Left ventricle myocardium inferior (tissue), 1 donor: ENCODE measurements at regions not wholly inside any gene's neighbourhood (a gene's known extent, or its start where the extent isn't known, plus 50 kb on each side); places are given as distances from the start of the nearest gene placed in this dataset.

Experiments
- DNase-seq: peaks from one replicate; pipeline ENCODE4 v3.0.0-alpha.2; 2020
- H3K27ac ChIP-seq: fragments of 200-600 bp; replicated peaks from 2 replicates; pipeline ENCODE4 v1.8.0; 2021
- H3K27me3 ChIP-seq: fragments of 200-600 bp; 2 replicates; pipeline ENCODE4 v1.8.0; 2021; ENCODE audit warnings: low read depth
- H3K36me3 ChIP-seq: fragments of 200-600 bp; 2 replicates; pipeline ENCODE4 v1.8.0; 2021
- H3K4me1 ChIP-seq: fragments of 200-600 bp; 2 replicates; pipeline ENCODE4 v1.8.0; 2021
- H3K4me3 ChIP-seq: fragments of 200-600 bp; 2 replicates; pipeline ENCODE4 v1.8.0; 2021; ENCODE audit warnings: mild to moderate bottlenecking, moderate library complexity
- H3K9me3 ChIP-seq: fragments of 200-600 bp; replicated peaks from 2 replicates; pipeline ENCODE4 v1.8.0; 2021
- intact Hi-C: fragments of 100-400 bp; cut with micrococcal nuclease; formaldehyde crosslinking; loops from one replicate; pipeline ENCODE4 v1.11.0; 2022
- TF ChIP-seq, protein P1 (sequence below): fragments of 200-600 bp; IDR thresholded peaks from 2 replicates; pipeline ENCODE4 v1.8.0; 2021; ENCODE audit warnings: antibody characterized with exemption, mild to moderate bottlenecking, borderline replicate concordance
- donor health status: DM: no; HTN: yes; CAD: no; lungs with severe emphysema.

DNA sequence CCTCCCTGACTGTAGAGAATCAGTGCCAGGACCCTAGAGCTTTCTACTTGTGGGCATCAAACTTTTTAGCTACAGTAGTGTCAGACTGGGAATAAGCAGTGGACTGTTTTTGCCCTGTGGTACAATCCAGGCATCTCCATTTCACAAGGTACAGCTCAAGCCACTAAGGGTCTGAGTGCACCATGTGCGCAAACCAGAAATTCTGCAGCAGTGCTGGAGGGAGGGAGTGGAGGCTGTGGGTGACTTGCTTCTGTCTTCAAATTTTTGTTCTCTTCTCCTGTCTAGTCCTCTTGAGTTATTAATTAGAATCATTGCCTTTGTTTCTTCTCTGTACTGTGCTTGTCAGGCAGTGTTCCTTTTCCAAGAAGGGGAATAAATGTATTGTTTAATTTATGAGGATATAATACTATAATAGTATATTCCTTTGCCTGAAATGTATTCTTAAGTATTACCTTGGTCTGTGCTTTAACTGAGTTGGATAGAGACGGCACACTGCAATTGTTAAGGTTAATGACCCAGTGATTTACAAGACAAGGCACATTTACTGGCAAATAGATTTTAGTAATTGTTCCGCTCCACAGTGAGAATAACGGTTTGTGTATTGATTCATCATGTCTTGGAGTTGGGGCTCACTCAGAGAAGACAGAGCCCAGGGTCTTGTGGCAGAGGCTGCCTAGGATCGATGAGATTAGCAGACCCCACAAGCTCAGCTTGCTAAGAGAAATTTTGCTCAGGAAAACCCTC is 390.6 kb upstream of the CFAP20DC start:
- Histone ChIP-seq H3K27me3 (no peaks in the 10 kb centered on the region), H3K36me3 (no peaks in the 10 kb centered on the region), H3K27ac (no peak overlapping the region), H3K4me1 (peaks cover 18% of the 10 kb centered on the region), H3K4me3 (no peak overlapping the region), H3K9me3 (no peaks in the 10 kb centered on the region)
- DNase-seq, result no peak
- intact Hi-C loops, result no loop called here
- TF ChIP-seq, protein P1, sequence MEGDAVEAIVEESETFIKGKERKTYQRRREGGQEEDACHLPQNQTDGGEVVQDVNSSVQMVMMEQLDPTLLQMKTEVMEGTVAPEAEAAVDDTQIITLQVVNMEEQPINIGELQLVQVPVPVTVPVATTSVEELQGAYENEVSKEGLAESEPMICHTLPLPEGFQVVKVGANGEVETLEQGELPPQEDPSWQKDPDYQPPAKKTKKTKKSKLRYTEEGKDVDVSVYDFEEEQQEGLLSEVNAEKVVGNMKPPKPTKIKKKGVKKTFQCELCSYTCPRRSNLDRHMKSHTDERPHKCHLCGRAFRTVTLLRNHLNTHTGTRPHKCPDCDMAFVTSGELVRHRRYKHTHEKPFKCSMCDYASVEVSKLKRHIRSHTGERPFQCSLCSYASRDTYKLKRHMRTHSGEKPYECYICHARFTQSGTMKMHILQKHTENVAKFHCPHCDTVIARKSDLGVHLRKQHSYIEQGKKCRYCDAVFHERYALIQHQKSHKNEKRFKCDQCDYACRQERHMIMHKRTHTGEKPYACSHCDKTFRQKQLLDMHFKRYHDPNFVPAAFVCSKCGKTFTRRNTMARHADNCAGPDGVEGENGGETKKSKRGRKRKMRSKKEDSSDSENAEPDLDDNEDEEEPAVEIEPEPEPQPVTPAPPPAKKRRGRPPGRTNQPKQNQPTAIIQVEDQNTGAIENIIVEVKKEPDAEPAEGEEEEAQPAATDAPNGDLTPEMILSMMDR, result no peak

DNA sequence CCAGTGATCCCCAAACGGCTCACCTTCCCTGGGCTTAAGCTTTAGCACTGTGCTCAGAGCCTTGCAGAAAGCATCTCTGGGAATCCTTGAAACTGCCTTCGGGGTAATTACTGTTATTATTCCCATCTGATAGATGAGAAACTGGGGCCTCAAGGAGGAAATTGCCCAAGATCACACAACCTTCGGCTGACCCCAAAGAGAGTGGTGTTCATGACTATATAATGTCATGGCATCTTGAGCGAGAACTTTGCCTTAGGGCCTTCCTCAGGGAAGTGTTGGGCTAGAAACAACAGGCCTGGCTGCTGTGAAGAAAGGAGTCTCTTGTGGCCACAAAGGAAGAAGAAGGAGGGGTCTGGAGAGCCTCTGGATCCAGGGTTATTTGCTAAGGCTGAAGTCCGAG is 388.7 kb upstream of the CFAP20DC start:
- DNase-seq, result no peak
- Histone ChIP-seq H3K4me3 (no peak overlapping the region), H3K27ac (no peak overlapping the region), H3K9me3 (no peaks in the 10 kb centered on the region), H3K36me3 (no peaks in the 10 kb centered on the region), H3K27me3 (no peaks in the 10 kb centered on the region), H3K4me1 (peaks cover 9% of the 10 kb centered on the region)
- intact Hi-C loops, result no loop called here
- TF ChIP-seq, protein P1, result no peak

DNA sequence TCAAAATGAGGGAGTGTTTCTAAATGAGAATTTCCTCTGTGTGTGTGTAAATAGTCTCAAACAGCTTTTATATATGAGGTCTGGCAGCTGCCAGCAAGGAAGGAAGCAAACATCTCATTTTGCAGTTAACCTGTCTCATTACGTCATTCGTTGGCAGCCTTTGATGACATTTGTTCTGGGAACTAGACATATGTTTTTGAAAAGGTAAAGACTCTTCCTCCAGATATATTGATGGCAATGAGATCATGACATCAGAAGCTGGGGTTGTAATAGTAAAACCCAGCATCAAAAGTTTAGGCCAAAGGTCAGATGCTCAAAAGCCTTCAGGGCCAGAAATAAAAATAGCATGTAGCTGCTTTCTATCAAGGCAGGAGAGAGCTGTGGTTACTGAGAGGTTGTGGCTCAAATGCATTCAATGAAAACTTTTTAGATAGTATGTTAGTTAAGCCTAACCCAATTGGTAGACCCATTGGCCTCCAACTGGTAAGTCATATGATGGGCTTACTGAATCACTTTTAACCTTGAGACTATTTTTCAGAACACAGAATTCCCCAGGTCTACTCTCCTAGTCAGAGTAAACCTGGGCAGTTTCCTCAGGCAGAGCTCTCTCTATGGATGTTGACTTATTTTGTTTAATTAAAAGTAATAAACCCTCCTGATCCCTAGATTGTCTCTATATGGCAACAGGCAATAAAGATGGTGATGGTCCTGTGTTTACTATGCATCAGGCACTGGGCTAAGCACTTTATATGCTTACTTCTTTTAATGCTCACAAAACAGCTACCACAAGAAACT is 386.5 kb upstream of the CFAP20DC start:
- DNase-seq, result no peak
- TF ChIP-seq, protein P1, result no peak
- H3K4me3 ChIP-seq, result no peak overlapping the region
- no peaks in the 10 kb centered on the region for H3K36me3 ChIP-seq
- no peak overlapping the region for H3K27ac ChIP-seq
- H3K9me3 ChIP-seq, result no peaks in the 10 kb centered on the region
- intact Hi-C loops, result no loop called here
- H3K27me3 ChIP-seq, result no peaks in the 10 kb centered on the region
- peaks cover 9% of the 10 kb centered on the region for H3K4me1 ChIP-seq

DNA sequence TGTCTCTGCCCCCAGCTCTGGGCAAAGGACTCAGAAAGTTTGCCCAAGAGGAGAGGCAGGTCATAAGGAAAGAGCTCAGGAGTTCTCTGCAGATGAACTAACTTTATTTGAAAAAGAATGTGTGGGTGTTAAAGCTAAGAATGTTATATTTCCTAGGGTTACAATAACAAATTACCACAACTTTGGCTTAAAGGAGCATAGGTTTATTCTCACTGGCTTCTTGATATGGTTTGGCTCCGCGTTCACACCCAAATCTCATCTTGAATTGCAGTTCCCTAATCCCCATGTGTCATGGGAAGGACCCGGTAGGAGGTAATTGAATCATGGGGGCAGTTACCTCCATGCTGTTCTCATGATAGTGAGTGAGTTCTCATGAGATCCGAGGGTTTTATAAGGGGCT is 383.7 kb upstream of the CFAP20DC start:
- Histone ChIP-seq H3K4me3 (no peak overlapping the region), H3K27me3 (no peaks in the 10 kb centered on the region), H3K36me3 (no peaks in the 10 kb centered on the region), H3K4me1 (peaks cover 9% of the 10 kb centered on the region), H3K27ac (no peak overlapping the region), H3K9me3 (no peaks in the 10 kb centered on the region)
- TF ChIP-seq, protein P1, result no peak
- DNase-seq, result no peak
- intact Hi-C loops, result no loop called here

DNA sequence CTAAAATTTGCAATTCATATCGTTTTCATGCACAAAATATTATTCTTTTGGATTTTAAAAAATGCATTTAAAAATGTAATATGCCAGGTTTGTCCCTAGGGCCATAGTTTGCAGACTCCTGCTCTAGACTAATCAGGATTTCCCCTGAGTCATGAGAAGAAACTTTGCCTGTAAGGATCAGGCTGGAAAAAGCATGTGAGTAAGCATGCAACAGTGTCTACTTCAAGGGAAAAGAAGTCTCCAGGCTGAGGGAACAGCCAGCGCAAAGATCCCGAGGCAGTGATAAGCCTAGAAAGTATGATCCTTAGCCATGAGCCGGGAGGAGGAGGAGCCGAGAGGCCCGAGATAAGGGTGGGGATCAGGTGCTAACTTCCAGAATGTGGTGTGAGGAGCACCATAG is 382.8 kb upstream of the CFAP20DC start:
- Histone ChIP-seq H3K9me3 (no peaks in the 10 kb centered on the region), H3K27ac (no peak overlapping the region), H3K4me1 (peaks cover 9% of the 10 kb centered on the region), H3K36me3 (no peaks in the 10 kb centered on the region), H3K4me3 (no peak overlapping the region), H3K27me3 (no peaks in the 10 kb centered on the region)
- no peak for DNase-seq
- TF ChIP-seq, protein P1, result no peak
- intact Hi-C loops, result no loop called here
